ENCODE measurements at regions not wholly inside any gene's neighbourhood (a gene's known extent, or its start where the extent isn't known, plus 50 kb on each side); places are given as distances from the start of the nearest gene placed in this dataset.

DNA sequence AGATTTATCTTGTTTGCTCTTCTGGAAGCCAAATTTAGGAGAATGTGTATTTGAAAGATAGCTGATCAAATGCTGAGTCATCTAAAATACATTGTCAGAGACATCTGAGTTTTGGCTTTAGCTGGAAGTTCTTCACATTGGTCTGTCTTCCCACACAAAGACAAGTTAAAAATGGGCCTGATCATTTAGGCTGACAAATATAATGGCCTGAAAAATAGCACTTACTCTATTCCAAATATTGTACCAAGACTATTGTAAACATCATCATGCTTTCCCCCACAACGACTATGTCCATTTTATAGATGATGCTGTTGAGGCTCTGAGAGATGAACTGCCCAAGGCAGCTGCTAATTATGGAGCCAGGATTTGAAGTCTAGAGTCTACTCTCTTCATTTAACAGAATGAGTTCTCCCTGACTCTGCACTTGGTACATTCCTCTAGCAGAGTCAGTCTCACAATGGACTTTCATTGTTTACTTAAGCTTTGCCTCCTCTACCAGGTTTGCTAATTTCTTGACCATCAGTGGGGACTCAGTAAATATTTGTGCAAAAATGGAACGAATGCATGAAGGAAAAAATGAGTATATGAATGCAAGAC, 619.4 kb upstream of the KLF4 start:
- TF ChIP-seq, protein P1, sequence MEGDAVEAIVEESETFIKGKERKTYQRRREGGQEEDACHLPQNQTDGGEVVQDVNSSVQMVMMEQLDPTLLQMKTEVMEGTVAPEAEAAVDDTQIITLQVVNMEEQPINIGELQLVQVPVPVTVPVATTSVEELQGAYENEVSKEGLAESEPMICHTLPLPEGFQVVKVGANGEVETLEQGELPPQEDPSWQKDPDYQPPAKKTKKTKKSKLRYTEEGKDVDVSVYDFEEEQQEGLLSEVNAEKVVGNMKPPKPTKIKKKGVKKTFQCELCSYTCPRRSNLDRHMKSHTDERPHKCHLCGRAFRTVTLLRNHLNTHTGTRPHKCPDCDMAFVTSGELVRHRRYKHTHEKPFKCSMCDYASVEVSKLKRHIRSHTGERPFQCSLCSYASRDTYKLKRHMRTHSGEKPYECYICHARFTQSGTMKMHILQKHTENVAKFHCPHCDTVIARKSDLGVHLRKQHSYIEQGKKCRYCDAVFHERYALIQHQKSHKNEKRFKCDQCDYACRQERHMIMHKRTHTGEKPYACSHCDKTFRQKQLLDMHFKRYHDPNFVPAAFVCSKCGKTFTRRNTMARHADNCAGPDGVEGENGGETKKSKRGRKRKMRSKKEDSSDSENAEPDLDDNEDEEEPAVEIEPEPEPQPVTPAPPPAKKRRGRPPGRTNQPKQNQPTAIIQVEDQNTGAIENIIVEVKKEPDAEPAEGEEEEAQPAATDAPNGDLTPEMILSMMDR (conservative IDR thresholded peaks at IDR 0.05) = no peak
- Histone ChIP-seq H3K27ac (ENCODE audit: insufficient read length, low read depth, low read length) (no peak overlapping the region), H2BK5ac (ENCODE audit: insufficient read length, low read length) (no peak overlapping the region), H2AK5ac (ENCODE audit: insufficient read length, low read length) (no peak overlapping the region), H3K23ac (ENCODE audit: insufficient read length, low read depth, low read length) (no peak overlapping the region), H3K9me3 (ENCODE audit: control insufficient read depth, low read depth, low read length) (no peaks in the 10 kb centered on the region), H3K27me3 (ENCODE audit: insufficient read depth, low read length) (no peaks in the 10 kb centered on the region), H2BK12ac (ENCODE audit: insufficient read length, low read depth, low read length) (no peak overlapping the region), H3K4me2 (ENCODE audit: insufficient read depth, insufficient read length, low read length) (no peak overlapping the region), H3K14ac (ENCODE audit: insufficient read depth, low read length) (no peak overlapping the region), H4K8ac (replicated peaks; ENCODE audit: insufficient read length, low read depth, low read length) (no peak overlapping the region), H4K20me1 (ENCODE audit: control insufficient read depth, insufficient read depth, insufficient read length) (no peaks in the 10 kb centered on the region), H2AFZ (ENCODE audit: low read length) (no peak overlapping the region), H3K23me2 (ENCODE audit: insufficient read length, low read depth, low read length, poor library complexity, severe bottlenecking) (no peaks in the 10 kb centered on the region), H3K56ac (ENCODE audit: insufficient read length, low read depth, low read length) (no peak overlapping the region), H2BK15ac (ENCODE audit: low read depth, low read length) (no peak overlapping the region), H3K4ac (ENCODE audit: low read depth, low read length) (no peak overlapping the region), H2BK120ac (ENCODE audit: low read depth, low read length, poor library complexity, severe bottlenecking) (no peak overlapping the region), H3K18ac (ENCODE audit: insufficient read length, low read depth, low read length) (no peak overlapping the region), H3K79me2 (ENCODE audit: insufficient read depth, low read length) (no peaks in the 10 kb centered on the region), H4K91ac (ENCODE audit: insufficient read length, low read depth, low read length) (no peak overlapping the region), H3T11ph (ENCODE audit: low read length) (no peak overlapping the region), H3K4me1 (ENCODE audit: insufficient read depth, low read length) (no peaks in the 10 kb centered on the region), H2BK20ac (ENCODE audit: low read depth, low read length, poor library complexity, severe bottlenecking) (no peak overlapping the region), H3K79me1 (ENCODE audit: insufficient read depth, low read depth, low read length, poor library complexity, severe bottlenecking) (no peaks in the 10 kb centered on the region), H3K9ac (ENCODE audit: extremely low read depth, insufficient read length, low read length) (no peak overlapping the region), H4K5ac (ENCODE audit: insufficient read length, low read depth, low read length) (no peak overlapping the region)
- WGBS (ENCODE audit: extremely low coverage, insufficient read length, low lambda C conversion rate) = no CpG with 5 or more reads among the region's 2 CpGs
- peaks cover 20% of the 10 kb centered on the region in 2 experiments for H3K4me1 Mint-ChIP-seq
- H3K27me3 Mint-ChIP-seq (ENCODE audit: low read depth) = no peaks in the 10 kb centered on the region
- no peaks in the 10 kb centered on the region for H3K36me3 Mint-ChIP-seq (ENCODE audit: insufficient read depth in 1 of 3, low read depth in 3 of 3)
- H3K27ac Mint-ChIP-seq = no peak overlapping the region
- DNase-seq = no peak
- no peaks in the 10 kb centered on the region for H3K9me3 Mint-ChIP-seq
- H3K4me3 Mint-ChIP-seq = no peak overlapping the region
